Fibroblast of lung (primary cell): ENCODE measurements at regions not wholly inside any gene's neighbourhood (a gene's known extent, or its start where the extent isn't known, plus 50 kb on each side); places are given as distances from the start of the nearest gene placed in this dataset.
A peak's percentile ranks its signal among the peaks of the same experiment; 100 is the strongest.

Experiments used
- DNase-seq, 2 donors: peaks; one replicate each; pipeline versions ENCODE4 v3.0.0 to v3.0.0-alpha.2; 2010; ENCODE audit warnings: low read depth in 2 of 2
- H2AFZ ChIP-seq: 2 replicates; pipeline ENCODE4 v1.5.1; 2012; ENCODE audit warnings: low read length, control low read depth, inconsistent platforms
- H3K27ac ChIP-seq: 2 replicates; pipeline ENCODE4 v1.5.1; 2011; ENCODE audit warnings: low read length, control low read depth; ENCODE audit not compliant: insufficient read depth
- H3K27me3 ChIP-seq: 2 replicates; pipeline ENCODE4 v1.5.1; 2011; ENCODE audit warnings: mild to moderate bottlenecking, low read length; ENCODE audit not compliant: control insufficient read depth, insufficient read depth
- H3K36me3 ChIP-seq: 2 replicates; pipeline ENCODE4 v1.5.1; 2011; ENCODE audit warnings: low read length; ENCODE audit not compliant: control insufficient read depth, insufficient read depth
- H3K4me1 ChIP-seq: 2 replicates; pipeline ENCODE4 v1.5.1; 2011; ENCODE audit warnings: low read length; ENCODE audit not compliant: control insufficient read depth, insufficient read depth; ENCODE audit errors: extremely low read depth
- H3K4me2 ChIP-seq: 2 replicates; pipeline ENCODE4 v1.5.1; 2011; ENCODE audit warnings: low read length, control low read depth; ENCODE audit not compliant: insufficient read depth; ENCODE audit errors: extremely low read depth
- H3K4me3 ChIP-seq, 4 experiments: fragments of 200-600 bp in 1 of 4; sonication (generic) in 1 of 4; replicated peaks in 1 of 4; 2 replicates each; pipeline ENCODE4 v1.5.1; 2011 to 2016; ENCODE audit warnings: low read length in 4 of 4, low read depth in 3 of 4, mild to moderate bottlenecking in 3 of 4, control low read depth in 2 of 4, inconsistent platforms in 1 of 4, mixed read lengths in 1 of 4; ENCODE audit not compliant: insufficient read depth in 1 of 4; ENCODE audit errors: control extremely low read depth in 1 of 4
- H3K79me2 ChIP-seq: 2 replicates; pipeline ENCODE4 v1.5.1; 2012; ENCODE audit warnings: mild to moderate bottlenecking, low read length, inconsistent platforms; ENCODE audit not compliant: control insufficient read depth, insufficient read depth
- H3K9ac ChIP-seq: 2 replicates; pipeline ENCODE4 v1.5.1; 2011; ENCODE audit warnings: mild to moderate bottlenecking, low read length, control low read depth; ENCODE audit not compliant: insufficient read depth
- H3K9me3 ChIP-seq: 2 replicates; pipeline ENCODE4 v1.5.1; 2012; ENCODE audit warnings: low read depth, low read length; ENCODE audit not compliant: control insufficient read depth, insufficient read depth
- H4K20me1 ChIP-seq: 2 replicates; pipeline ENCODE4 v1.5.1; 2011; ENCODE audit warnings: low read length; ENCODE audit not compliant: control insufficient read depth, insufficient read depth; ENCODE audit errors: extremely low read depth
- EZH2 ChIP-seq: IDR thresholded peaks from 2 replicates; pipeline ENCODE4 v1.5.1; 2012; ENCODE audit warnings: low read length, control low read depth, mild to moderate bottlenecking; ENCODE audit errors: missing control alignments
- TF ChIP-seq, protein P1 (sequence below), 2 donors: IDR thresholded peaks in 1 of 2; conservative IDR thresholded peaks in 1 of 2; 1 replicate in 1 of 2; 2 replicates in 1 of 2; pipeline ENCODE4 v1.5.1; 2011 to 2012; ENCODE audit warnings: low read length in 2 of 2, control low read depth in 1 of 2, inconsistent platforms in 1 of 2, low read depth in 1 of 2, mild to moderate bottlenecking in 1 of 2

GRCh38 chr4:4672402-4672801 lies 130.6 kb upstream of the STX18 start:
- H4K20me1 ChIP-seq: no peaks in the 10 kb centered on the region
- no peak for TF ChIP-seq EZH2
- TF ChIP-seq, protein P1, sequence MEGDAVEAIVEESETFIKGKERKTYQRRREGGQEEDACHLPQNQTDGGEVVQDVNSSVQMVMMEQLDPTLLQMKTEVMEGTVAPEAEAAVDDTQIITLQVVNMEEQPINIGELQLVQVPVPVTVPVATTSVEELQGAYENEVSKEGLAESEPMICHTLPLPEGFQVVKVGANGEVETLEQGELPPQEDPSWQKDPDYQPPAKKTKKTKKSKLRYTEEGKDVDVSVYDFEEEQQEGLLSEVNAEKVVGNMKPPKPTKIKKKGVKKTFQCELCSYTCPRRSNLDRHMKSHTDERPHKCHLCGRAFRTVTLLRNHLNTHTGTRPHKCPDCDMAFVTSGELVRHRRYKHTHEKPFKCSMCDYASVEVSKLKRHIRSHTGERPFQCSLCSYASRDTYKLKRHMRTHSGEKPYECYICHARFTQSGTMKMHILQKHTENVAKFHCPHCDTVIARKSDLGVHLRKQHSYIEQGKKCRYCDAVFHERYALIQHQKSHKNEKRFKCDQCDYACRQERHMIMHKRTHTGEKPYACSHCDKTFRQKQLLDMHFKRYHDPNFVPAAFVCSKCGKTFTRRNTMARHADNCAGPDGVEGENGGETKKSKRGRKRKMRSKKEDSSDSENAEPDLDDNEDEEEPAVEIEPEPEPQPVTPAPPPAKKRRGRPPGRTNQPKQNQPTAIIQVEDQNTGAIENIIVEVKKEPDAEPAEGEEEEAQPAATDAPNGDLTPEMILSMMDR (conservative IDR thresholded peaks at IDR 0.05 in 1 of 2, IDR thresholded peaks at IDR 0.05 in 1 of 2; ENCODE audit: low read depth in 1 of 2, low read length in 2 of 2): no peak
- no peaks in the 10 kb centered on the region for H3K36me3 ChIP-seq
- no peaks in the 10 kb centered on the region for H3K27me3 ChIP-seq
- DNase-seq: no peak
- H3K9ac ChIP-seq: no peak overlapping the region
- H3K27ac ChIP-seq: no peak overlapping the region
- no peaks in the 10 kb centered on the region for H3K79me2 ChIP-seq
- no peak overlapping the region for H2AFZ ChIP-seq
- no peak overlapping the region for H3K4me3 ChIP-seq
- H3K4me2 ChIP-seq: no peak overlapping the region
- no peaks in the 10 kb centered on the region for H3K9me3 ChIP-seq
- peaks cover 5% of the 10 kb centered on the region for H3K4me1 ChIP-seq

DNA sequence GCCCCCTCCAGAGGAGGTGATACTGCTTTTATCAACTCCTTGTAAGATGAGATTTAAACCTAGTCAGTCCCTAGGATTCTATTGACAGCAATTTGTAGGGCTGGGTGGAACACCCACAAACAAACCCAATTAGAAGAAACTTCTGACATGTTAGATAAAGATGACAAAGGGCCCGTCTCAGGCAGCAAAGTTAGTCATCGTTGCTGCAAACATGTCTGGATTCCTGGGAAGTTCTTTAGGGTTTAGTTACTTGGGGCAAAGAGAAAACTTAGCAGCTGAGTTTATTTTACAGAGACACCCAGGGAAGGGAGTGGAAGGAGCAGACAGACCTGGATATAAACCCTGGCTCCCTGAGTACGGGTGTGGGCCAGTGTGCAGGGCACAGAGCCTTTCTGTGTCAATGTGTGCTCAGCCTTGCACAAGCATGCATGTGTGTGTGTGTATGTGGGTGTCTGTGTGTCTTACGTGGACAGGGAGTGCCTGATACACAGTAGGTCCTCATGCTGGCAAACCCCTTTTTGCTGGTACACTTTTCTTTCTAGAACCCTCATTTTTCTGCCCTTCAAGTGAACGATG lies 130.0 kb upstream of the STX18 start:
- no peak overlapping the region for H3K4me2 ChIP-seq

DNA sequence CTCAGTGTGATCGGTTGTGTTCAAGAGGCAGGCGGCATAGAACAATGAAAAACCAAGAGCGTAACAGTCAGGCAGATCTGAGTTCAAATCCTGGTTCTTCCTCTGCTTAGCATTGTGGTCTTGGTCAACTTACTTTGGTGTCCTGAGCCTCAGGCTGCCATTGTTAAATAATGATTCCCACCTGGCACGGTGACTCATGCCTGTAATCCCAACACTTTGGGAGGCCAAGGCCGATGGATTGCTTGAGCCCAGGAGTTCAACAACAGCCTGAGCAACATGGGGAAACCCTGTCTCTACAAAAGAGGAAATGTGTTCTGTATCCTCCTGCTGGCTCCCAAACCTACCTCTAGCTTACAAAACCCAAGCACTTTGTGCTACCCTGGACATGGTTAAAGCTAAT lies 129.0 kb upstream of the STX18 start:
- Histone ChIP-seq H3K27me3 (no peaks in the 10 kb centered on the region), H3K27ac (no peak overlapping the region), H3K79me2 (no peaks in the 10 kb centered on the region), H3K36me3 (no peaks in the 10 kb centered on the region), H2AFZ (no peak overlapping the region), H4K20me1 (no peaks in the 10 kb centered on the region), H3K4me2 (no peak overlapping the region), H3K9me3 (no peaks in the 10 kb centered on the region), H3K4me3 (no peak overlapping the region), H3K9ac (no peak overlapping the region), H3K4me1 (peaks cover 5% of the 10 kb centered on the region)
- DNase-seq: peak in 1 of 2 donors; percentile 35
- TF ChIP-seq, protein P1 (conservative IDR thresholded peaks at IDR 0.05 in 1 of 2, IDR thresholded peaks at IDR 0.05 in 1 of 2; ENCODE audit: low read depth in 1 of 2, low read length in 2 of 2): no peak
- no peak for TF ChIP-seq EZH2

More for the DNA sequence above, 130.0 kb upstream of the STX18 start:
- no peak overlapping the region for H2AFZ ChIP-seq
- H3K4me3 ChIP-seq: no peak overlapping the region
- H3K27me3 ChIP-seq: no peaks in the 10 kb centered on the region
- no peaks in the 10 kb centered on the region for H3K79me2 ChIP-seq
- no peaks in the 10 kb centered on the region for H3K9me3 ChIP-seq
- H3K9ac ChIP-seq: no peak overlapping the region
- no peaks in the 10 kb centered on the region for H3K36me3 ChIP-seq
- no peaks in the 10 kb centered on the region for H4K20me1 ChIP-seq
- peaks cover 5% of the 10 kb centered on the region for H3K4me1 ChIP-seq
- peak; percentile 46 to 50 for DNase-seq
- no peak overlapping the region for H3K27ac ChIP-seq
- TF ChIP-seq, protein P1 (conservative IDR thresholded peaks at IDR 0.05 in 1 of 2, IDR thresholded peaks at IDR 0.05 in 1 of 2; ENCODE audit: low read depth in 1 of 2, low read length in 2 of 2): no peak
- TF ChIP-seq EZH2: no peak
